Activated naive CD4-positive, alpha-beta T cell treated with anti-CD3 and anti-CD28 coated beads, Interleukin-2, amount 50 U/mL, for 72 hours (primary cell): ENCODE measurements at regions not wholly inside any gene's neighbourhood (a gene's known extent, or its start where the extent isn't known, plus 50 kb on each side); places are given as distances from the start of the nearest gene placed in this dataset.
"Not testable (repeated sequence)": the region's sequence is repeated elsewhere in the genome, so short reads cannot be mapped to it uniquely, and the experiment has no call there.

Experiments
- ATAC-seq, 2 donors: fragments of 150-1000 bp; cut with Tn5 transposase; 2 replicates each; pipeline ENCODE4 v1.10.0; 2021; ENCODE audit warnings: mild to moderate bottlenecking in 2 of 2, moderate library complexity in 2 of 2
- DNase-seq, 2 donors: peaks; one replicate each; pipeline ENCODE4 v3.0.0; 2021 to 2022; ENCODE audit warnings: low spot score in 2 of 2
- H3K27ac Mint-ChIP-seq, 2 donors: one replicate each; pipeline ENCODE4 v1.8.0; 2022; ENCODE audit warnings: mild to moderate bottlenecking in 2 of 2, mixed read lengths in 2 of 2
- H3K36me3 Mint-ChIP-seq, 2 donors: one replicate each; pipeline ENCODE4 v1.8.0; 2022; ENCODE audit warnings: mixed read lengths in 2 of 2
- H3K9me3 Mint-ChIP-seq, 2 donors: one replicate each; pipeline ENCODE4 v1.8.0; 2022; ENCODE audit warnings: mixed read lengths in 2 of 2

DNA sequence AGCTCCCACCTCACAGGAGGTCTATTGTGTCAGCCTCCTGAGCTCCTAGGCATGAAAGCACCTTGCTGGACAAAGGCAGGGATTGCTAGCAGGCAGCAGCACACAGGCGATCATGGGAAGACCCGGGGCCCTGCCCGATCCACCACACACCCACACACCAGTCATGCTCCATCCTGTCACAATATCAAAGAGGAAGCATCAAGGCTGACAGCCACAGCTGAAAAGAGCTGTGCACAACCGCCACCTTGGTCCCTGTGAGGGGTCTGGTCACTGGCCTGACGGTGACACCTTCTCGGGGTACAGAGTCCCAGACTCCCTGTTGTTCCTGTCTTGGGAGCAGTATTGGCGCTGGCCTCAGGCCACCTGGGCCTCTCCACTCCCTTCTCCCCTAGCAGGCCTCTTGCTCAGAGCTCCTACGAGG, 89.7 kb upstream of the RET start:
- no peak for ATAC-seq

GRCh38 chr10:42987575-42987974, 89.3 kb upstream of the RET start:
- Mint-ChIP-seq H3K9me3 (no peaks in the 10 kb centered on the region), H3K27ac (no peak overlapping the region), H3K36me3 (no peaks in the 10 kb centered on the region)
- DNase-seq (no peak), ATAC-seq (no peak)

More for the DNA sequence above, 89.7 kb upstream of the RET start:
- Mint-ChIP-seq H3K9me3 (no peaks in the 10 kb centered on the region), H3K27ac (no peak overlapping the region), H3K36me3 (no peaks in the 10 kb centered on the region)
- no peak for DNase-seq

- Mint-ChIP-seq H3K27ac (no peak overlapping the region), H3K36me3 (no peaks in the 10 kb centered on the region), H3K9me3 (no peaks in the 10 kb centered on the region)
- no peak for DNase-seq
- no peak for ATAC-seq
Observed at GRCh38 chr10:42988069-42988468, 88.8 kb upstream of the RET start.

GRCh38 chr10:42988517-42989395, 88.1 kb upstream of the RET start:
- ATAC-seq (peak in 1 of 2 donors; percentile 43), DNase-seq (no peak)
- Mint-ChIP-seq H3K36me3 (no peaks in the 10 kb centered on the region), H3K9me3 (no peaks in the 10 kb centered on the region), H3K27ac (peak overlapping the region; percentile 8 to 25)

DNA sequence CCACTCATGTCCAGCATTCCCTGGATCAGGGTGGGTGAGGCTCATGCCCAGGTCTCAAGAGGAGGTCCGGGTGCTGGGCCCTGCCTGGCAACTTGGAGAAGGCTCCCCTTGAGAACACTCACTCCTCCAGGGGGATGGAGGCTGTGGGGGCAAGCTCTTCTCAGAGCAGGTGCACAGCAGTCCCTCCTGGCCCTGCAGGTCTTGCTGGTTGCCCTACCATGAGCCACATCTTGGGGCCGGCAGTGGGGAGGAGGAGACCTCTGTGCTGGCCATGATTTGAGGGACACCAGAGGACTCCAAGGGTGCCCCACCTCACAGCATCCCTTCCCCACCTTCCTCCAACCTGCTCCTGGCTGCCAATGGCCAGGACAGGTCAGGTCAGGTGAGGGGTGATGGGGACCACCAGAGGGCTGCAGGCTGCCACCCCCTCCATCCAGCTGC, 87.4 kb upstream of the RET start:
- DNase-seq (no peak), ATAC-seq (no peak)
- Mint-ChIP-seq H3K36me3 (no peaks in the 10 kb centered on the region), H3K27ac (peak overlapping the region; percentile 8 to 25), H3K9me3 (no peaks in the 10 kb centered on the region)

DNA sequence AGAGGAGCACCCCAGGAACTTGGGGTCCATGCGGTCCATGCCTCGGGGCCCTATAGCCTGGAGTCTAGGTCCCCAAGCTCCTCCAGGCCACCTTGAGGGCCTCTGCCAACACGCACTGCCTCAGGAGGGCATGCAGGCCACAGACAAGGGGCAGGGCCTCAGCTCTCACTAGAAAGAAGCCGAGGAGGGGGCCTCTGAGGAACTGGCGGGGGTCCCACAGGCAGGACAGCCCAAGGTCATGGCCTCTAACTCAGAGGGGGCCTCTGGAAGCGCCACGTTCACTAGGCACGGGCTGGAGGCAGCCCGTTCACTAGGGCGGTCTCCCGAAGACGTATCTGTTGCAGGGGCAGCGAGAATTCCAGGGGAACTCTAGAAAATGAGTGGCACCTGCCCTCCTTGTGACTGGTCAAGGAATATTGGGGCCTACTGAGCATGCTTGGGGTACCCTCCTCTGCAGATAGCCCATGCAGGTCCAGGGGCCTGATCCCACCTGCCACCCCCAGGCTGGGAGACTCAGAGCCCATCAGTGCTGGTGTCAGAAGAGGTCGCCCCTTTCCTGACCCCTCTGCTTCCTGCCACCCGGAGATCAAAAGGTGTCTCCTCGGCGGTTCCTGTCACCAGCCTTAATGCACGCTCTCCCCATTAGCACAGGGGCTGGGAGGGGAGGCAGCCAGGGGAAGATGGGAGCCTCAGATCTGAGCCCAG, 86.7 kb upstream of the RET start:
- H3K27ac Mint-ChIP-seq: no peak overlapping the region
- no peaks in the 10 kb centered on the region for H3K9me3 Mint-ChIP-seq
- ATAC-seq: no peak

GRCh38 chr10:42990721-42991441, 86.0 kb upstream of the RET start:
- Mint-ChIP-seq H3K9me3 (no peaks in the 10 kb centered on the region), H3K36me3 (no peaks in the 10 kb centered on the region), H3K27ac (no peak overlapping the region)
- ATAC-seq (no peak), DNase-seq (no peak)

More for the DNA sequence above, 86.7 kb upstream of the RET start:
- H3K36me3 Mint-ChIP-seq: no peaks in the 10 kb centered on the region
- DNase-seq: no peak

DNA sequence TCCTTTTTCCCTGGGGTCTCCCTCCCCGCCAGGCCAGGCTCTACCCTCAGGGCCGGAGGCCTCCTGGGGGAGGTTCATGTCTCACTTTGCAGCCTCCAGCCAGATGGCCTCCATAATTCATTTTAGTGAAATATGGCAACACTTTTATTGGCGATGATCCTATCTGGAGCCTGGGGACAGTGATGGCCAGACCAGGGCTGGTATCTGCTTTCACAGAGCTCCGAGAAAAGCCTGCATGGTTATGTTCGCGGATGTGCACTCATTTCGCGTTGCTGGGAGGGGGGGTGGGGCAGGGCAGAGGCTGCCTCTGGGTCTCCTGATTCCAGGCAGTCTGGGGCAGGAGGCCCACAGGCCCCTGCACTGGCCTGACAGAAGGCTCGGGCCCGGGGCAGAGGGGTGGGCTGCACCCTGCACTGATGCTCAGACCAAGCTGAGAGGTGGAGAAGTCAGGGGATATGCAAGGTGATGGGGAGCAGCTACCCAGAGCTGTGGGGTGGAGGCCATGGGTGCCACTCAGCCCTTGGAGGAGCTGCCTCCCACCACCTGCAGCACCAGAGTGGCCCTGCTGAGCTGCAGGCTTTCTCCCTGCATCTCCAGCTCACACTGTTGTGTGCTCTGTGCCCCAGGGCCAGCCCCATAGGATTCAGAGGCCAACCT, 85.3 kb upstream of the RET start:
- no peaks in the 10 kb centered on the region for H3K36me3 Mint-ChIP-seq
- ATAC-seq (no peak), DNase-seq (no peak)

GRCh38 chr10:42992156-42992956, 84.5 kb upstream of the RET start:
- ATAC-seq: no peak
- no peaks in the 10 kb centered on the region for H3K36me3 Mint-ChIP-seq
- H3K27ac Mint-ChIP-seq: no peak overlapping the region
- DNase-seq: no peak
- no peaks in the 10 kb centered on the region for H3K9me3 Mint-ChIP-seq

More for the DNA sequence above, 85.3 kb upstream of the RET start:
- Mint-ChIP-seq H3K27ac (no peak overlapping the region), H3K9me3 (no peaks in the 10 kb centered on the region)

DNA sequence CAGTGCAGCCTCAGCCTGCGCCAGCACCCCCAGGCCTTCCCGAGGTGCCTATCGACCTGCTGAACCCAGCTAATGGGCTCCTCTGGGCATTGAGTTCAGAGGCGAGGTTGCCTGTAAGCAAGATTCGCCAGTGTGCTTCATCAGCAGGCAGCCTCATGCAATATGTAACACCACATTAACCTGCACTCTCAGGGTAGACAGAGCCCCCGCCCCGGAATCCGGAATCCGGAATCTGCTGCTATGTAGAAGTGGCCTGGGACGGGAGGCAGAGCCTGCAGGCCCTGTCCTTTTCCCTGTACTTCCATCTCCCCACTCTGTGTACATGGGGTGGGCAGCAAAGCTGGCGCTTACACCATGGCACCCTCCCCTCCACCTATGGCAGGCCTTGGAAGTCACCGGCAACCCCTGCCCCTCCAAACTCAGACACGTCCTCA, 83.9 kb upstream of the RET start:
- DNase-seq (no peak), ATAC-seq (no peak)
- no peaks in the 10 kb centered on the region for H3K36me3 Mint-ChIP-seq
- no peak overlapping the region for H3K27ac Mint-ChIP-seq
- no peaks in the 10 kb centered on the region for H3K9me3 Mint-ChIP-seq

DNA sequence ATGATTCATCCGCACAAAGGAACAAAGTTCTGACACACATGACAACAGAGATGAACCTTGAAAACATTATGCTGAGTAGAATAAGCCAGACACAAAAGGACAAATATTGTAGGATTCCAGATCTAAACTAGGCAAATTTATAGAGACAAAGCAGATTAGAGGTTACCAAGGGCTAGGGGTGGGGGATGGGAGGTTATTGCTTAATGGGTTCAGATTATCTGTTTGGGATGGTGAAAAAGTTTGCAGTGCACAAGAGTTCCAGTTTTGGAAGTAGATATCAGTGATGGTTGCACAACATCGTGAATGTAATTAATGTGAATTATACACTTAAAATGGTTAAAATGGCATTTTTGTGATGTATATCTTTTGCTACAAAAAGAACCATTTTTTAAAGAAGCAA, 82.0 kb upstream of the RET start:
- not testable (repeated sequence) for H3K27ac Mint-ChIP-seq, H3K9me3 Mint-ChIP-seq, H3K36me3 Mint-ChIP-seq, DNase-seq, ATAC-seq

DNA sequence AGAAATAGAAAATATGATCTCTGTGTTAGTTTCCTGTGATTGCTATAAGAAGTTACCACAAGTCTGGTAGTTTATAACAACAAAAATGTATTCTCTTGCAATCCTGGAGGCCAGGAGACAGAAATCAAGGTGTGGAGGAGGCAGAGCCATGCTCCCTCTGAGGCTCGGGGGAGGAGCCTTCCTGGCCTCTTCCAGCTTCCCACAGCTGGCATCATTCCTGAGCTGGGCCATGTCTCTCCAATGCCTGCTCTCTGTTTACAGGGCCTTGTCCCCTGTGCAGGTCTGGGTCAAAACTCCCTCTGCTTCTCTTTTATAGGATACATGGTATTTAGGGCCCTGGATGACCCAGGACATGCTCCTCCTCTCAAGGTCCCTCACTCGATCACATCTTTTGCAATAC, 81.3 kb upstream of the RET start:
- no peak for DNase-seq
- no peak overlapping the region for H3K27ac Mint-ChIP-seq
- H3K9me3 Mint-ChIP-seq: no peaks in the 10 kb centered on the region
- no peak for ATAC-seq
- no peaks in the 10 kb centered on the region for H3K36me3 Mint-ChIP-seq

DNA sequence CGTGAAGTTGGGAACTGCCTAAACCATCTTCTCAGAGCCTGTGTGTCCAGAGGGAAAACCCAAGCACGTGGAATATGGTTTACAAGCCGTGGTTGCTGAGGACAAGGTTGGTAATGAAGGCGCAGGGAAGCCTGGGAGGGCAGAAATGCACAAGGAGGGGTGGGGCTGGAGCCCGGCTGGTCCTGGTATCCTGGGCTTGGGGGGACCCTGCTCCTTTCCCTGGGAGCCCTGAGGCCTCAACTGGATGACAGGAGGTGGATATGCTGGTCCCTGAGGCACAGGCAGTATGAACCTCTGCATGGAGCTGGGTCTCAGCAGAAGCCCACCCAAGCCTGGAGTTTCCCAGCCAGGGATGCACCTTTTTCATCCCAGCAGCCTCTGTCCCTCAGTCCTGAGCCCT, 80.3 kb upstream of the RET start:
- ATAC-seq (no peak), DNase-seq (no peak)
- Mint-ChIP-seq H3K27ac (no peak overlapping the region), H3K9me3 (no peaks in the 10 kb centered on the region), H3K36me3 (no peaks in the 10 kb centered on the region)

GRCh38 chr10:42997151-42997848, 79.6 kb upstream of the RET start:
- no peaks in the 10 kb centered on the region for H3K36me3 Mint-ChIP-seq
- no peak for ATAC-seq
- H3K9me3 Mint-ChIP-seq: no peaks in the 10 kb centered on the region

GRCh38 chr10:42997849-42998165, 79.1 kb upstream of the RET start:
- DNase-seq (no peak), ATAC-seq (no peak)
- Mint-ChIP-seq H3K9me3 (no peaks in the 10 kb centered on the region), H3K36me3 (no peaks in the 10 kb centered on the region), H3K27ac (no peak overlapping the region)

More at GRCh38 chr10:42997151-42997848, 79.6 kb upstream of the RET start:
- no peak for DNase-seq
- H3K27ac Mint-ChIP-seq: no peak overlapping the region
